SK-N-SH treated with all-trans-retinoic acid at 6 μM for 48 hours (cell line): ENCODE measurements at regions not wholly inside any gene's neighbourhood (a gene's known extent, or its start where the extent isn't known, plus 50 kb on each side); places are given as distances from the start of the nearest gene placed in this dataset.

ENCODE experiments used
- ARNTL ChIP-seq: fragments of 450-650 bp; formaldehyde crosslinking; IDR thresholded peaks from 2 replicates; pipeline ENCODE4 v1.5.0; 2020; ENCODE audit warnings: low read depth, mild to moderate bottlenecking, moderate library complexity, borderline replicate concordance
- BACH2 ChIP-seq: fragments of 250-450 bp; sonication (Bioruptor Pico); IDR thresholded peaks from 2 replicates; pipeline ENCODE4 v1.9.0; 2021; ENCODE audit warnings: mild to moderate bottlenecking, borderline replicate concordance
- ESRRG ChIP-seq: fragments of 250-450 bp; sonication (Bioruptor Pico); IDR thresholded peaks from 2 replicates; pipeline ENCODE4 v1.6.1; 2021; ENCODE audit warnings: mild to moderate bottlenecking
- ISL1 ChIP-seq: fragments of 250-450 bp; sonication (Bioruptor Pico); IDR thresholded peaks from 2 replicates; pipeline ENCODE4 v2.1.2; 2022; ENCODE audit warnings: mild to moderate bottlenecking, moderate library complexity
- OSR1 ChIP-seq: fragments of 250-450 bp; sonication (Bioruptor Pico); IDR thresholded peaks from 2 replicates; pipeline ENCODE4 v1.8.0; 2022; ENCODE audit warnings: moderate library complexity, mild to moderate bottlenecking, inconsistent platforms
- PPARA ChIP-seq: fragments of 250-450 bp; sonication (Bioruptor Pico); IDR thresholded peaks from 2 replicates; pipeline ENCODE4 v1.5.0; 2020; ENCODE audit warnings: mild to moderate bottlenecking, borderline replicate concordance
- RARB ChIP-seq: fragments of 250-450 bp; sonication (Bioruptor Pico); IDR thresholded peaks from 2 replicates; pipeline ENCODE4 v1.8.0; 2021; ENCODE audit warnings: mild to moderate bottlenecking, moderate library complexity
- ZC3H10 ChIP-seq: fragments of 250-450 bp; sonication (Bioruptor Pico); IDR thresholded peaks from 2 replicates; pipeline ENCODE4 v1.5.1; 2021; ENCODE audit warnings: mild to moderate bottlenecking, moderate library complexity
- ZFP30 ChIP-seq: fragments of 450-650 bp; formaldehyde crosslinking; IDR thresholded peaks from 2 replicates; pipeline ENCODE4 v1.5.0; 2022; ENCODE audit warnings: mild to moderate bottlenecking, moderate library complexity
- TF ChIP-seq, protein P1 (sequence below): fragments of 250-450 bp; sonication (Bioruptor Pico); IDR thresholded peaks from 2 replicates; pipeline ENCODE4 v1.8.0; 2021; ENCODE audit warnings: low read depth, mild to moderate bottlenecking, moderate library complexity, borderline replicate concordance
- TF ChIP-seq, protein P2 (sequence below): fragments of 250-450 bp; sonication (Bioruptor Pico); IDR thresholded peaks from 2 replicates; pipeline ENCODE4 v1.8.0; 2020; ENCODE audit warnings: mild to moderate bottlenecking, moderate library complexity, borderline replicate concordance
- TF ChIP-seq, protein P3 (sequence below): fragments of 250-450 bp; sonication (Bioruptor Pico); IDR thresholded peaks from 2 replicates; pipeline ENCODE4 v1.5.1; 2020; ENCODE audit warnings: low read depth, mild to moderate bottlenecking, moderate library complexity

DNA sequence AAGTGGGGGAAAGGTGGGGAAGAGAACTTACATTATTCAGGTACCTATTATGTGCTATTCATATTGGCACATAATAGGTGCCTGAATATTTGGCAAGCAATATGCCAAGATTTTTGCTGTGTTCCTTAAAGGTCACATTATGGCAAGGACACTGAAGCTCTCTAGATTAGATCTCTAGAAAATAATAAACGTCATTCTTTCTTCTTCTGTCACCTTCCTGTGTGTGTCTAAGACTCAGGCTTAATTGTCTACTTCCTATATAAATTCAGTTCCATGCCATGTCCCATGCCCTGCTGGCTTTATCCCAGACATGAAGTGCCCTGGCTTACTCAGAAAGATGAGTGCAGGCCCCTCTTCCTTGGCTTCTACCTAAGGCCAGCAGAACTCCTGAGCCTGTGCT is 191.1 kb upstream of the CTAGE1 start:
- TF ChIP-seq ZFP30, result no peak
- TF ChIP-seq ARNTL (CRISPR knock-in tag), result no peak
- no peak for TF ChIP-seq ESRRG
- TF ChIP-seq PPARA, result no peak
- TF ChIP-seq, protein P1, sequence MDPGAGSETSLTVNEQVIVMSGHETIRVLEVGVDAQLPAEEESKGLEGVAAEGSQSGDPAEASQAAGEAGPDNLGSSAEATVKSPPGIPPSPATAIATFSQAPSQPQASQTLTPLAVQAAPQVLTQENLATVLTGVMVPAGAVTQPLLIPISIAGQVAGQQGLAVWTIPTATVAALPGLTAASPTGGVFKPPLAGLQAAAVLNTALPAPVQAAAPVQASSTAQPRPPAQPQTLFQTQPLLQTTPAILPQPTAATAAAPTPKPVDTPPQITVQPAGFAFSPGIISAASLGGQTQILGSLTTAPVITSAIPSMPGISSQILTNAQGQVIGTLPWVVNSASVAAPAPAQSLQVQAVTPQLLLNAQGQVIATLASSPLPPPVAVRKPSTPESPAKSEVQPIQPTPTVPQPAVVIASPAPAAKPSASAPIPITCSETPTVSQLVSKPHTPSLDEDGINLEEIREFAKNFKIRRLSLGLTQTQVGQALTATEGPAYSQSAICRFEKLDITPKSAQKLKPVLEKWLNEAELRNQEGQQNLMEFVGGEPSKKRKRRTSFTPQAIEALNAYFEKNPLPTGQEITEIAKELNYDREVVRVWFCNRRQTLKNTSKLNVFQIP, result no peak
- TF ChIP-seq RARB (CRISPR knock-in tag), result no peak
- TF ChIP-seq, protein P2, sequence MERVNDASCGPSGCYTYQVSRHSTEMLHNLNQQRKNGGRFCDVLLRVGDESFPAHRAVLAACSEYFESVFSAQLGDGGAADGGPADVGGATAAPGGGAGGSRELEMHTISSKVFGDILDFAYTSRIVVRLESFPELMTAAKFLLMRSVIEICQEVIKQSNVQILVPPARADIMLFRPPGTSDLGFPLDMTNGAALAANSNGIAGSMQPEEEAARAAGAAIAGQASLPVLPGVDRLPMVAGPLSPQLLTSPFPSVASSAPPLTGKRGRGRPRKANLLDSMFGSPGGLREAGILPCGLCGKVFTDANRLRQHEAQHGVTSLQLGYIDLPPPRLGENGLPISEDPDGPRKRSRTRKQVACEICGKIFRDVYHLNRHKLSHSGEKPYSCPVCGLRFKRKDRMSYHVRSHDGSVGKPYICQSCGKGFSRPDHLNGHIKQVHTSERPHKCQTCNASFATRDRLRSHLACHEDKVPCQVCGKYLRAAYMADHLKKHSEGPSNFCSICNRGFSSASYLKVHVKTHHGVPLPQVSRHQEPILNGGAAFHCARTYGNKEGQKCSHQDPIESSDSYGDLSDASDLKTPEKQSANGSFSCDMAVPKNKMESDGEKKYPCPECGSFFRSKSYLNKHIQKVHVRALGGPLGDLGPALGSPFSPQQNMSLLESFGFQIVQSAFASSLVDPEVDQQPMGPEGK (CRISPR knock-in tag), result no peak
- no peak for TF ChIP-seq ISL1 (CRISPR knock-in tag)
- TF ChIP-seq BACH2 (CRISPR knock-in tag), result no peak
- TF ChIP-seq OSR1, result no peak
- TF ChIP-seq, protein P3, sequence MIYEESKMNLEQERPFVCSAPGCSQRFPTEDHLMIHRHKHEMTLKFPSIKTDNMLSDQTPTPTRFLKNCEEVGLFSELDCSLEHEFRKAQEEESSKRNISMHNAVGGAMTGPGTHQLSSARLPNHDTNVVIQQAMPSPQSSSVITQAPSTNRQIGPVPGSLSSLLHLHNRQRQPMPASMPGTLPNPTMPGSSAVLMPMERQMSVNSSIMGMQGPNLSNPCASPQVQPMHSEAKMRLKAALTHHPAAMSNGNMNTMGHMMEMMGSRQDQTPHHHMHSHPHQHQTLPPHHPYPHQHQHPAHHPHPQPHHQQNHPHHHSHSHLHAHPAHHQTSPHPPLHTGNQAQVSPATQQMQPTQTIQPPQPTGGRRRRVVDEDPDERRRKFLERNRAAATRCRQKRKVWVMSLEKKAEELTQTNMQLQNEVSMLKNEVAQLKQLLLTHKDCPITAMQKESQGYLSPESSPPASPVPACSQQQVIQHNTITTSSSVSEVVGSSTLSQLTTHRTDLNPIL (CRISPR knock-in tag), result no peak
- TF ChIP-seq ZC3H10, result no peak
